ENCODE measurements at regions not wholly inside any gene's neighbourhood (a gene's known extent, or its start where the extent isn't known, plus 50 kb on each side); places are given as distances from the start of the nearest gene placed in this dataset.

DNA sequence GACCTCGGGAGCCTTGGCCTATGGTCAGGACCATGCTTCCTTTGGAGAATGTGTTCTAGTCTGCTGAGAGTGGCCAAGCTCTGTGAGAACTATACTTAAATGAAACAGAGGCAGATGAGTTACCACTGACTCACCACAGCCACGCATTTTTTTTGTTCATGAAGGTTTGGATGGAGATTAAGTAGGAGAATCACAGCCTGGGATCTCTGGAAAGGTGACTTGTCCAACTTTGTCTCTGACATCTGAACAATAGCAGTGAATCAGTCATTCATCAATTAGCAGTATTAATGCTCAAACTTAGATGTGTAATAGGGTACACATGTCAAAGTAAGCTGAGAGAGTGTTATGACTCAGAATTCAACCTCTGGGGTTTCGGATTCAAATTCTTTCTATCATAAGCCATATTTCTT is 100.7 kb upstream of the ANO3 start:
- no peak overlapping the region for H2AFZ ChIP-seq
- no peaks in the 10 kb centered on the region for H3K79me2 ChIP-seq (replicated peaks; ENCODE audit: insufficient read depth)
- Mint-ChIP-seq H3K27ac (no peak overlapping the region), H3K27me3 (ENCODE audit: insufficient read depth, low read depth, poor library complexity) (no peaks in the 10 kb centered on the region), H3K36me3 (ENCODE audit: low read depth) (no peaks in the 10 kb centered on the region), H3K4me3 (no peak overlapping the region), H3K4me1 (no peaks in the 10 kb centered on the region), H3K9me3 (0 out of 3 replicates have a peak, but pooled peaks cover 3% of the 10 kb centered on the region)
- H3K9me2 ChIP-seq (ENCODE audit: insufficient read depth) = no peaks in the 10 kb centered on the region; the same call in 1 of the 2 replicates
- H3K36me3 ChIP-seq (ENCODE audit: insufficient read depth) = no peaks in the 10 kb centered on the region
- TF ChIP-seq CREB1 (CRISPR knock-in tag; IDR thresholded peaks at IDR 0.05; ENCODE audit: low read depth) (no peak), EZH2 (IDR thresholded peaks at IDR 0.05; ENCODE audit: low read depth, unreplicated experiment) (no peak), ZNF114 (CRISPR knock-in tag; IDR thresholded peaks at IDR 0.05) (no peak), STAT1 (IDR thresholded peaks at IDR 0.05; ENCODE audit: unreplicated experiment) (no peak), POLR2AphosphoS5 (IDR thresholded peaks at IDR 0.05; ENCODE audit: low read depth) (no peak), NANOG (IDR thresholded peaks at IDR 0.05; ENCODE audit: borderline replicate concordance) (no peak), JUNB (IDR thresholded peaks at IDR 0.05; ENCODE audit: unreplicated experiment) (no peak)
- TF ChIP-seq, protein P1, sequence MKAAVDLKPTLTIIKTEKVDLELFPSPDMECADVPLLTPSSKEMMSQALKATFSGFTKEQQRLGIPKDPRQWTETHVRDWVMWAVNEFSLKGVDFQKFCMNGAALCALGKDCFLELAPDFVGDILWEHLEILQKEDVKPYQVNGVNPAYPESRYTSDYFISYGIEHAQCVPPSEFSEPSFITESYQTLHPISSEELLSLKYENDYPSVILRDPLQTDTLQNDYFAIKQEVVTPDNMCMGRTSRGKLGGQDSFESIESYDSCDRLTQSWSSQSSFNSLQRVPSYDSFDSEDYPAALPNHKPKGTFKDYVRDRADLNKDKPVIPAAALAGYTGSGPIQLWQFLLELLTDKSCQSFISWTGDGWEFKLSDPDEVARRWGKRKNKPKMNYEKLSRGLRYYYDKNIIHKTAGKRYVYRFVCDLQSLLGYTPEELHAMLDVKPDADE (IDR thresholded peaks at IDR 0.05) = no peak
- TF ChIP-seq, protein P2, sequence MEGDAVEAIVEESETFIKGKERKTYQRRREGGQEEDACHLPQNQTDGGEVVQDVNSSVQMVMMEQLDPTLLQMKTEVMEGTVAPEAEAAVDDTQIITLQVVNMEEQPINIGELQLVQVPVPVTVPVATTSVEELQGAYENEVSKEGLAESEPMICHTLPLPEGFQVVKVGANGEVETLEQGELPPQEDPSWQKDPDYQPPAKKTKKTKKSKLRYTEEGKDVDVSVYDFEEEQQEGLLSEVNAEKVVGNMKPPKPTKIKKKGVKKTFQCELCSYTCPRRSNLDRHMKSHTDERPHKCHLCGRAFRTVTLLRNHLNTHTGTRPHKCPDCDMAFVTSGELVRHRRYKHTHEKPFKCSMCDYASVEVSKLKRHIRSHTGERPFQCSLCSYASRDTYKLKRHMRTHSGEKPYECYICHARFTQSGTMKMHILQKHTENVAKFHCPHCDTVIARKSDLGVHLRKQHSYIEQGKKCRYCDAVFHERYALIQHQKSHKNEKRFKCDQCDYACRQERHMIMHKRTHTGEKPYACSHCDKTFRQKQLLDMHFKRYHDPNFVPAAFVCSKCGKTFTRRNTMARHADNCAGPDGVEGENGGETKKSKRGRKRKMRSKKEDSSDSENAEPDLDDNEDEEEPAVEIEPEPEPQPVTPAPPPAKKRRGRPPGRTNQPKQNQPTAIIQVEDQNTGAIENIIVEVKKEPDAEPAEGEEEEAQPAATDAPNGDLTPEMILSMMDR (conservative IDR thresholded peaks at IDR 0.05; ENCODE audit: low read depth in 2 of 2) = no peak
- TF ChIP-seq, protein P3, sequence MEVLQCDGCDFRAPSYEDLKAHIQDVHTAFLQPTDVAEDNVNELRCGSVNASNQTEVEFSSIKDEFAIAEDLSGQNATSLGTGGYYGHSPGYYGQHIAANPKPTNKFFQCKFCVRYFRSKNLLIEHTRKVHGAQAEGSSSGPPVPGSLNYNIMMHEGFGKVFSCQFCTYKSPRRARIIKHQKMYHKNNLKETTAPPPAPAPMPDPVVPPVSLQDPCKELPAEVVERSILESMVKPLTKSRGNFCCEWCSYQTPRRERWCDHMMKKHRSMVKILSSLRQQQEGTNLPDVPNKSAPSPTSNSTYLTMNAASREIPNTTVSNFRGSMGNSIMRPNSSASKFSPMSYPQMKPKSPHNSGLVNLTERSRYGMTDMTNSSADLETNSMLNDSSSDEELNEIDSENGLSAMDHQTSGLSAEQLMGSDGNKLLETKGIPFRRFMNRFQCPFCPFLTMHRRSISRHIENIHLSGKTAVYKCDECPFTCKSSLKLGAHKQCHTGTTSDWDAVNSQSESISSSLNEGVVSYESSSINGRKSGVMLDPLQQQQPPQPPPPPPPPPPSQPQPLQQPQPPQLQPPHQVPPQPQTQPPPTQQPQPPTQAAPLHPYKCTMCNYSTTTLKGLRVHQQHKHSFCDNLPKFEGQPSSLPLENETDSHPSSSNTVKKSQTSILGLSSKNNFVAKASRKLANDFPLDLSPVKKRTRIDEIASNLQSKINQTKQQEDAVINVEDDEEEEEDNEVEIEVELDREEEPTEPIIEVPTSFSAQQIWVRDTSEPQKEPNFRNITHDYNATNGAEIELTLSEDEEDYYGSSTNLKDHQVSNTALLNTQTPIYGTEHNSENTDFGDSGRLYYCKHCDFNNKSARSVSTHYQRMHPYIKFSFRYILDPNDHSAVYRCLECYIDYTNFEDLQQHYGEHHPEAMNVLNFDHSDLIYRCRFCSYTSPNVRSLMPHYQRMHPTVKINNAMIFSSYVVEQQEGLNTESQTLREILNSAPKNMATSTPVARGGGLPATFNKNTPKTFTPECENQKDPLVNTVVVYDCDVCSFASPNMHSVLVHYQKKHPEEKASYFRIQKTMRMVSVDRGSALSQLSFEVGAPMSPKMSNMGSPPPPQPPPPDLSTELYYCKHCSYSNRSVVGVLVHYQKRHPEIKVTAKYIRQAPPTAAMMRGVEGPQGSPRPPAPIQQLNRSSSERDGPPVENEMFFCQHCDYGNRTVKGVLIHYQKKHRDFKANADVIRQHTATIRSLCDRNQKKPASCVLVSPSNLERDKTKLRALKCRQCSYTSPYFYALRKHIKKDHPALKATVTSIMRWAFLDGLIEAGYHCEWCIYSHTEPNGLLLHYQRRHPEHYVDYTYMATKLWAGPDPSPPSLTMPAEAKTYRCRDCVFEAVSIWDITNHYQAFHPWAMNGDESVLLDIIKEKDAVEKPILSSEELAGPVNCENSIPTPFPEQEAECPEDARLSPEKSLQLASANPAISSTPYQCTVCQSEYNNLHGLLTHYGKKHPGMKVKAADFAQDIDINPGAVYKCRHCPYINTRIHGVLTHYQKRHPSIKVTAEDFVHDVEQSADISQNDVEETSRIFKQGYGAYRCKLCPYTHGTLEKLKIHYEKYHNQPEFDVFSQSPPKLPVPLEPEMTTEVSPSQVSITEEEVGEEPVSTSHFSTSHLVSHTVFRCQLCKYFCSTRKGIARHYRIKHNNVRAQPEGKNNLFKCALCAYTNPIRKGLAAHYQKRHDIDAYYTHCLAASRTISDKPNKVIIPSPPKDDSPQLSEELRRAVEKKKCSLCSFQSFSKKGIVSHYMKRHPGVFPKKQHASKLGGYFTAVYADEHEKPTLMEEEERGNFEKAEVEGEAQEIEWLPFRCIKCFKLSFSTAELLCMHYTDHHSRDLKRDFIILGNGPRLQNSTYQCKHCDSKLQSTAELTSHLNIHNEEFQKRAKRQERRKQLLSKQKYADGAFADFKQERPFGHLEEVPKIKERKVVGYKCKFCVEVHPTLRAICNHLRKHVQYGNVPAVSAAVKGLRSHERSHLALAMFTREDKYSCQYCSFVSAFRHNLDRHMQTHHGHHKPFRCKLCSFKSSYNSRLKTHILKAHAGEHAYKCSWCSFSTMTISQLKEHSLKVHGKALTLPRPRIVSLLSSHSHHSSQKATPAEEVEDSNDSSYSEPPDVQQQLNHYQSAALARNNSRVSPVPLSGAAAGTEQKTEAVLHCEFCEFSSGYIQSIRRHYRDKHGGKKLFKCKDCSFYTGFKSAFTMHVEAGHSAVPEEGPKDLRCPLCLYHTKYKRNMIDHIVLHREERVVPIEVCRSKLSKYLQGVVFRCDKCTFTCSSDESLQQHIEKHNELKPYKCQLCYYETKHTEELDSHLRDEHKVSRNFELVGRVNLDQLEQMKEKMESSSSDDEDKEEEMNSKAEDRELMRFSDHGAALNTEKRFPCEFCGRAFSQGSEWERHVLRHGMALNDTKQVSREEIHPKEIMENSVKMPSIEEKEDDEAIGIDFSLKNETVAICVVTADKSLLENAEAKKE (CRISPR knock-in tag; IDR thresholded peaks at IDR 0.05) = no peak
- H3K4me1 ChIP-seq (ENCODE audit: insufficient read depth) = no peaks in the 10 kb centered on the region
- no peak overlapping the region for H3K4me2 ChIP-seq
- DNase-seq (ENCODE audit: low spot score) (no peak), ATAC-seq (no peak)
- no peaks in the 10 kb centered on the region for H3K27me3 ChIP-seq (ENCODE audit: insufficient read depth)
- H3F3A ChIP-seq (replicated peaks; ENCODE audit: low read depth) = no peaks in the 10 kb centered on the region
- no peaks in the 10 kb centered on the region for H4K20me1 ChIP-seq (replicated peaks; ENCODE audit: insufficient read depth)
- H3K27ac ChIP-seq (ENCODE audit: low read depth) = no peak overlapping the region
- H3K4me3 ChIP-seq = no peak overlapping the region

All from GM23338 (cell line).